K562 (cell line): ENCODE measurements at regions not wholly inside any gene's neighbourhood (a gene's known extent, or its start where the extent isn't known, plus 50 kb on each side); places are given as distances from the start of the nearest gene placed in this dataset.
A peak's percentile ranks its signal among the peaks of the same experiment; 100 is the strongest.

Experiments
- ATAC-seq: fragments of 200-7000 bp; cut with Tn5 transposase; 3 replicates; pipeline ENCODE4 v1.9.1; 2020; ENCODE audit warnings: moderate library complexity
- BruUV-seq: library from RNA; stranded (reverse); fragments of 400-500 nt; replicated peaks from 2 replicates; lab custom pipeline; 2021; lab: Mats Ljungman, UMichigan
- CTCF ChIA-PET: fragments of 300-600 bp; formaldehyde crosslinking; extraction: SDS; loops from one replicate; lab custom pipeline; 2021; ENCODE audit warnings: low intra/inter-chr PET ratio; lab: Yijun Ruan, JAX
- POLR2A ChIA-PET: fragments of 300-600, 350-650 bp; sonication (Branson Sonifier 250); formaldehyde crosslinking; extraction: SDS; loops from one replicate; lab custom pipeline; 2021; ENCODE audit warnings: antibody characterized with exemption, inconsistent platforms; lab: Yijun Ruan, JAX
- DNase-seq, 4 experiments: peaks; one replicate each; pipeline versions ENCODE4 v3.0.0 to v3.0.0-alpha.2; 2011 to 2018; ENCODE audit warnings: low spot score in 3 of 4, mixed read lengths in 3 of 4; ENCODE audit errors: extremely low read depth in 1 of 4
- FAIRE-seq: peaks from 2 replicates; lab custom pipeline; 2011; peaks lifted over from hg19 to GRCh38; lab: Jason Lieb, UNC
- H2AFZ ChIP-seq: 2 replicates; pipeline ENCODE4 v1.6.0; 2011; ENCODE audit warnings: low read depth, low read length, control low read depth, inconsistent platforms
- H3K27ac ChIP-seq: fragments of 200-600 bp; 3 replicates; pipeline ENCODE4 v1.8.0; 2011; ENCODE audit warnings: low read depth, mild to moderate bottlenecking, control low read depth, inconsistent platforms, low read length, moderate library complexity, mixed read lengths; ENCODE audit errors: extremely low read depth
- H3K27me3 ChIP-seq, 2 experiments: fragments of 300-600 bp in 1 of 2; 2 replicates in 1 of 2; 3 replicates in 1 of 2; pipeline versions ENCODE4 v1.6.0 to v1.8.0; 2011; ENCODE audit warnings: inconsistent platforms in 2 of 2, low read length in 2 of 2, mild to moderate bottlenecking in 1 of 2, mixed read lengths in 1 of 2, moderate library complexity in 1 of 2; ENCODE audit not compliant: control insufficient read depth in 2 of 2, insufficient read depth in 2 of 2
- H3K36me3 ChIP-seq: fragments of 300-600 bp; 3 replicates; pipeline ENCODE4 v1.8.0; 2011; ENCODE audit warnings: mild to moderate bottlenecking, low read length, inconsistent platforms; ENCODE audit not compliant: control insufficient read depth, insufficient read depth
- H3K4me1 ChIP-seq, 2 experiments: fragments of 200-600 bp in 1 of 2; replicated peaks in 1 of 2; 2 replicates in 1 of 2; 3 replicates in 1 of 2; pipeline versions ENCODE4 v1.5.1 to v1.8.0; 2011; ENCODE audit warnings: inconsistent platforms in 2 of 2, low read length in 2 of 2, mild to moderate bottlenecking in 1 of 2, mixed read lengths in 1 of 2, moderate library complexity in 1 of 2; ENCODE audit not compliant: control insufficient read depth in 2 of 2, insufficient read depth in 2 of 2
- H3K4me2 ChIP-seq: 2 replicates; pipeline ENCODE4 v1.6.1; 2011; ENCODE audit warnings: low read length, control low read depth, inconsistent platforms, mixed read lengths; ENCODE audit not compliant: insufficient read depth
- H3K4me3 ChIP-seq: fragments of 200-600 bp; sonication (generic), shearing (Covaris generic); 2 replicates; pipeline ENCODE4 v1.5.1; 2016; ENCODE audit warnings: control low read depth, inconsistent platforms
- H3K79me2 ChIP-seq: fragments of 200-600 bp; 3 replicates; pipeline ENCODE4 v1.8.0; 2011; ENCODE audit warnings: low read length, inconsistent platforms; ENCODE audit not compliant: control insufficient read depth, insufficient read depth
- H3K9ac ChIP-seq, 2 experiments: 2 replicates each; pipeline versions ENCODE4 v1.6.0 to v1.6.1; 2011; ENCODE audit warnings: low read depth in 2 of 2, low read length in 2 of 2, control low read depth in 1 of 2, inconsistent platforms in 1 of 2, mild to moderate bottlenecking in 1 of 2, mixed read lengths in 1 of 2; ENCODE audit not compliant: insufficient read depth in 1 of 2
- H3K9me1 ChIP-seq: one replicate; pipeline ENCODE4 v1.6.0; 2011; ENCODE audit warnings: inconsistent platforms, mild to moderate bottlenecking, low read length, moderate library complexity; ENCODE audit not compliant: control insufficient read depth, insufficient read depth
- H3K9me3 ChIP-seq: replicated peaks from 2 replicates; pipeline ENCODE4 v1.5.1; 2011; ENCODE audit warnings: low read depth, low read length, inconsistent platforms; ENCODE audit not compliant: control insufficient read depth, insufficient read depth
- H4K20me1 ChIP-seq: replicated peaks from 2 replicates; pipeline ENCODE4 v1.6.1; 2011; ENCODE audit warnings: low read length, inconsistent platforms, mixed read lengths; ENCODE audit not compliant: control insufficient read depth, insufficient read depth
- ARHGAP35 ChIP-seq: fragments of 450-650 bp; IDR thresholded peaks from 2 replicates; pipeline ENCODE4 v1.6.1; 2018; ENCODE audit not compliant: partially characterized antibody
- CEBPG ChIP-seq, 3 experiments: fragments of 200-800 bp in 1 of 3; sonication (Bioruptor generic) in 1 of 3; sonication (generic) in 1 of 3; formaldehyde crosslinking in 1 of 3; IDR thresholded peaks in 2 of 3; conservative IDR thresholded peaks in 1 of 3; 2 replicates each; pipeline versions ENCODE4 v1.6.1 to v1.8.0; 2016 to 2022; ENCODE audit warnings: missing compliant biosample characterization in 2 of 3, missing genetic modification characterization in 2 of 3, mild to moderate bottlenecking in 1 of 3, missing genetic modification reagents in 1 of 3
- EZH2 ChIP-seq: IDR thresholded peaks from 2 replicates; pipeline ENCODE4 v1.6.1; 2012; ENCODE audit warnings: low read depth, mild to moderate bottlenecking, inconsistent platforms, low read length, borderline replicate concordance
- PML ChIP-seq: IDR thresholded peaks from 2 replicates; pipeline ENCODE4 v1.6.1; 2012; ENCODE audit warnings: low read length, inconsistent platforms
- POLR2AphosphoS5 ChIP-seq: IDR thresholded peaks from 2 replicates; pipeline ENCODE4 v1.6.1; 2011; ENCODE audit warnings: mild to moderate bottlenecking, low read depth, low read length, moderate library complexity; ENCODE audit not compliant: control insufficient read depth, insufficient read depth
- STAG1 ChIP-seq: sonication (generic); formaldehyde crosslinking; IDR thresholded peaks from 2 replicates; pipeline ENCODE4 v1.5.0; 2020; ENCODE audit warnings: missing genetic modification reagents, borderline replicate concordance
- ZNF274 ChIP-seq: IDR thresholded peaks from 2 replicates; pipeline ENCODE4 v1.6.1; 2011; ENCODE audit warnings: low read depth, mild to moderate bottlenecking, low read length, moderate library complexity, borderline replicate concordance
- WGBS: fragments of 100-300 bp; shearing (Covaris generic); methylation state at CpG from one replicate; pipeline ENCODE4 v1.1.6; 2016; ENCODE audit warnings: low coverage, mixed read lengths; ENCODE audit not compliant: insufficient coverage; ENCODE audit errors: missing lambda C conversion rate; 5-methylcytosine and 5-hydroxymethylcytosine counted together
- in situ Hi-C: fragments of 300-500 bp; cut with MboI; formaldehyde crosslinking; loops from 4 replicates; pipeline ENCODE4 v1.15.0; 2018; ENCODE audit warnings: inconsistent platforms, mixed read lengths
- intact Hi-C: fragments of 100-400 bp; cut with micrococcal nuclease; formaldehyde crosslinking; loops from 2 replicates; pipeline ENCODE4 v1.14.2; 2022
- TF ChIP-seq, protein P1 (sequence below): fragments of 250-450 bp; sonication (Bioruptor Pico); IDR thresholded peaks from 2 replicates; pipeline ENCODE4 v1.8.0; 2021; ENCODE audit warnings: moderate library complexity, mild to moderate bottlenecking, inconsistent platforms
- TF ChIP-seq, protein P2 (sequence below): fragments of 450-650 bp; formaldehyde crosslinking; conservative IDR thresholded peaks from 2 replicates; pipeline ENCODE4 v1.4.0; 2022; ENCODE audit warnings: mild to moderate bottlenecking, missing genetic modification characterization
- TF ChIP-seq, protein P3 (sequence below): fragments of 250-450 bp; sonication (Bioruptor Pico); IDR thresholded peaks from 2 replicates; pipeline ENCODE4 v1.4.0; 2020; ENCODE audit warnings: mild to moderate bottlenecking, moderate library complexity

DNA sequence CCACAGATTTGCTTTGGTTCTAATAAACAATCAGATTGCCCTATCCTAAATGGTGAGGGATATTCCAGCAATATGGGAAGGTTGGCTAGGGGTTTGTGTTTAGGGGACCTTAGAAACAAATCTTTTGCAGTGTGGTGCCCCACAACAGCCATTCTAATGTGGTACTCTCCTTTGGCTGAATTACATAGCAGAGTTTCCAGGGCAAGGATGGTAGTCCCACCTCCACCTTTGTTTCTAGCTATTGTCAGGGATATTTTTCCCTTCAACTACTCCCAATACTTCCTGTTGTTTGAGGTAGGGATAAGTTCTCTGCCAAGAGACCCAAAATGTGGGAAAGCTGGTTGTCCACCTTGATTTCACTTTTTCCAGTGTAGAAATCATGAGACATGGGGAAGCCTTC lies 494.7 kb upstream of the CHORDC1 start (continued):
- TF ChIP-seq, protein P1, sequence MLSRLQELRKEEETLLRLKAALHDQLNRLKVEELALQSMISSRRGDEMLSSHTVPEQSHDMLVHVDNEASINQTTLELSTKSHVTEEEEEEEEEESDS (CRISPR knock-in tag) = no peak
- TF ChIP-seq ARHGAP35 = no peak

DNA sequence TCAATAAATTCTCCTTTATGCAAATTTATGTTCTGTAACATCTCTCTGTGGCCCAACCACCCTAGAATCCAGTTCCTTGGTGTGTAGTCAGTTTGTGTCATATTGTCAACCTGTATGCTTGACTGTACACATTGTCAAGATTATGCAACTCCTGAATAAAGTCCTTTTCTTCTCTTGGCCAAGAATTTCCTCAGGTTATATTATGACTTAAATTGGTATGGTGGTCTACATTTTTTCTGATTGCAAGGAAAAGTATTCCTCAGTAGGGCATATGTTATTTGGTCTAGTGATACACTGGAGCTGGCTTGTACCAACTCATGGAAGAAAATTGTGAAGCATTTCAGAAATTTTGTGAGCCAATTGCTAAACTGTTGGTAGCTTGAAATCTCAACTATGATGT lies 482.8 kb upstream of the CHORDC1 start:
- BruUV-seq = no TSS peak
- Histone ChIP-seq H4K20me1 (no peaks in the 10 kb centered on the region), H3K4me3 (no peak overlapping the region), H2AFZ (no peak overlapping the region), H3K27me3 (no peaks in the 10 kb centered on the region), H3K9me1 (no peaks in the 10 kb centered on the region), H3K27ac (no peak overlapping the region), H3K9me3 (no peaks in the 10 kb centered on the region), H3K4me2 (no peak overlapping the region), H3K36me3 (no peaks in the 10 kb centered on the region), H3K9ac (no peak overlapping the region), H3K79me2 (no peaks in the 10 kb centered on the region), H3K4me1 (no peaks in the 10 kb centered on the region)
- no peak for DNase-seq
- intact Hi-C loops = no loop called here
- in situ Hi-C loops = no loop called here
- ATAC-seq = no peak
- FAIRE-seq = no peak
- CTCF ChIA-PET = no interaction called here
- TF ChIP-seq STAG1 (CRISPR knock-in tag) = no peak
- POLR2A ChIA-PET = no interaction called here

DNA sequence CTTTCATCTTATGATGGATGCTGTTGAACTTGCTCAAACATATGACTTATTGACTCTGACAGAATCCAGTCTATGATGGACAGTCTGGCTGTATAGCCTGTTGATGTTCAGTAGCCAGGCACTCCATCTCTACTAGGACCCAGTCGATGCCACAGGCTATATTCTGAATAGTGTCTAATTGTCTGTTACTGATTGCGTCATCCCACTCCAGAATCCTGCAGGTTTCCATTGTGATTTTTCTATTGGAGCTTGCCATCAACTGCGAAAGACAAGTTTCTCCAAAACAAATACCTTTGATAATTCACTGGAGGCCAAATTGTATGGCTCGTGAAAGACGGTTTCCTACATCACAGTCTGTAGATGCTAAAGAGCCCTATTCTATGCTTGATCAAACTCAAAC lies 481.7 kb upstream of the CHORDC1 start:
- Histone ChIP-seq H3K4me3 (no peak overlapping the region), H3K79me2 (no peaks in the 10 kb centered on the region), H3K27ac (no peak overlapping the region), H3K9ac (no peak overlapping the region), H3K4me2 (no peak overlapping the region), H3K36me3 (no peaks in the 10 kb centered on the region), H2AFZ (no peak overlapping the region), H3K27me3 (no peaks in the 10 kb centered on the region), H3K9me1 (no peaks in the 10 kb centered on the region), H4K20me1 (no peaks in the 10 kb centered on the region), H3K9me3 (no peaks in the 10 kb centered on the region), H3K4me1 (no peaks in the 10 kb centered on the region)
- no TSS peak for BruUV-seq
- no peak for ATAC-seq
- DNase-seq = no peak
- 0% methylated on average over 5 of the region's 5 CpGs for WGBS
- ChIA-PET POLR2A (no interaction called here), CTCF (no interaction called here)
- in situ Hi-C loops (no loop called here), intact Hi-C loops (no loop called here)
- no peak for FAIRE-seq
- TF ChIP-seq PML (no peak), ZNF274 (no peak), EZH2 (no peak), CEBPG (CRISPR knock-in tag; IDR thresholded peaks at IDR 0.05) (no peak), CEBPG (tag; conservative IDR thresholded peaks at IDR 0.05 in 1 of 2, IDR thresholded peaks at IDR 0.05 in 1 of 2) (0 out of 4 replicates have a peak, but pooled peaks of 1 of the 2 experiments have one; percentile 20), POLR2AphosphoS5 (no peak)
- TF ChIP-seq, protein P2, sequence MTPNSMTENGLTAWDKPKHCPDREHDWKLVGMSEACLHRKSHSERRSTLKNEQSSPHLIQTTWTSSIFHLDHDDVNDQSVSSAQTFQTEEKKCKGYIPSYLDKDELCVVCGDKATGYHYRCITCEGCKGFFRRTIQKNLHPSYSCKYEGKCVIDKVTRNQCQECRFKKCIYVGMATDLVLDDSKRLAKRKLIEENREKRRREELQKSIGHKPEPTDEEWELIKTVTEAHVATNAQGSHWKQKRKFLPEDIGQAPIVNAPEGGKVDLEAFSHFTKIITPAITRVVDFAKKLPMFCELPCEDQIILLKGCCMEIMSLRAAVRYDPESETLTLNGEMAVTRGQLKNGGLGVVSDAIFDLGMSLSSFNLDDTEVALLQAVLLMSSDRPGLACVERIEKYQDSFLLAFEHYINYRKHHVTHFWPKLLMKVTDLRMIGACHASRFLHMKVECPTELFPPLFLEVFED (CRISPR knock-in tag) = no peak
- TF ChIP-seq, protein P3, sequence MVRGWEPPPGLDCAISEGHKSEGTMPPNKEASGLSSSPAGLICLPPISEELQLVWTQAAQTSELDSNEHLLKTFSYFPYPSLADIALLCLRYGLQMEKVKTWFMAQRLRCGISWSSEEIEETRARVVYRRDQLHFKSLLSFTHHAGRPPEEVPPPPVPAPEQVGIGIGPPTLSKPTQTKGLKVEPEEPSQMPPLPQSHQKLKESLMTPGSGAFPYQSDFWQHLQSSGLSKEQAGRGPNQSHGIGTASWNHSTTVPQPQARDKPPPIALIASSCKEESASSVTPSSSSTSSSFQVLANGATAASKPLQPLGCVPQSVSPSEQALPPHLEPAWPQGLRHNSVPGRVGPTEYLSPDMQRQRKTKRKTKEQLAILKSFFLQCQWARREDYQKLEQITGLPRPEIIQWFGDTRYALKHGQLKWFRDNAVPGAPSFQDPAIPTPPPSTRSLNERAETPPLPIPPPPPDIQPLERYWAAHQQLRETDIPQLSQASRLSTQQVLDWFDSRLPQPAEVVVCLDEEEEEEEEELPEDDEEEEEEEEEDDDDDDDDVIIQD (CRISPR knock-in tag) = no peak
